SKM-1 (cell line): ENCODE measurements at regions not wholly inside any gene's neighbourhood (a gene's known extent, or its start where the extent isn't known, plus 50 kb on each side); places are given as distances from the start of the nearest gene placed in this dataset.

Source experiments
- DNase-seq: peaks from one replicate; lab custom pipeline; 2025; ENCODE audit not compliant: unreplicated experiment; lab: John Stamatoyannopoulos, UW

- no peak for DNase-seq
These were observed 575.2 kb downstream of the CCDC171 start for GRCh38 chr9:16128003-16128402.

- DNase-seq: no peak
These were observed 578.4 kb downstream of the CCDC171 start for GRCh38 chr9:16131264-16131663.

GRCh38 chr9:16132513-16132912 is 579.7 kb downstream of the CCDC171 start:
- DNase-seq: no peak

GRCh38 chr9:16133032-16133431 is 580.2 kb downstream of the CCDC171 start:
- no peak for DNase-seq

DNA sequence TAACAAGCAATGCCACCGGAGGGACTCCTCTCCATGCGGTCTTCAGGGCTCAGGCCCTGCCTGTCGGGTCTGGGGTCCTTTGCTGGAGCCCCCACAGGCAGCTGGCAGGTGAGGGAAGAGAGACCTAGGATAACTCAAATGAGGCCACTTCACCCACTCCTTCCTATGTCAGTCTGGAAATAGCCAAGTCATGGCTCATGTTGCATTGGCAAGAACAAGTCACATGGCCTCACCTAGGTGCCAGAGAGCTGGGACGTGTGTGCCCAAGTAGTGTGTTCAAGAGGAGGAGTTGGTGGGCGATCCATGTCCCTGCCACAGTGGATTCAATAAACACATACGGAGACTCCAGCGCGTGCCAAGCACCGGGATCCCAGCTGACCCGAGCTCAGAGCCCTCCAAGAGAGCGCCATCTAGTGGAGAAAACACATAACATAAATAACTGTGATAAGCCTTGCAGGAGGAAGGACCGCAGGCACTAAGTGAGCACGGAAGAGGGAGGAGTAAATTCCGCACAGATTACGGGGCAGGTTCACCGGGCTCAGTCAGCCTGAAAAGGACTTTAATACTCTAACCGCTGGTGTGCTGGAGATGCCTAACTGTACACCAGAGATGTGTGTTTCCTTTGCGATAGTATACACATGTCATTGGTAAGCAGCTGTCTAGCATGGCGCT is 580.8 kb downstream of the CCDC171 start:
- peak; percentile 50 for DNase-seq

DNA sequence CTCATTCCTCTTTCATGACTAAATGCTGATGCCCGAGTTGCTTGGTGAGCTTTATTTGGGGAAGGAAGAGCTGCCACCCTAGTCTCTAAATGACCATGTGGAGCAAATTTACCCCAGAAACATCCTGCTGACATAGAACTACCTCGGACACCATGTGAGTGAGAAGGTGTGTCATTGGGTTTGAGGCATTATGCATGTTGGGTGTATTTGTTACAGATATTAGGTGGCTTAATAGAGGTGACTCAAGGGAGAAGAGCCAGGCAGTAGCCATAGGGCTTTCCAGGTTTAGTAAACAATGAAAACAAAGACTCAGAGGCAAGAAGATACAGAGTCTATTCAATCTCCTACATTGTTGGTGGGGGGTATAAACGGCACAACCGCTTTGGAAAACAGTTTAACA is 581.5 kb downstream of the CCDC171 start:
- no peak for DNase-seq

GRCh38 chr9:16135968-16136367 is 583.1 kb downstream of the CCDC171 start:
- no peak for DNase-seq

- DNase-seq: no peak
These were observed 583.6 kb downstream of the CCDC171 start for GRCh38 chr9:16136451-16136850.

- no peak for DNase-seq
These were observed 584.1 kb downstream of the CCDC171 start for GRCh38 chr9:16136961-16137360.

DNA sequence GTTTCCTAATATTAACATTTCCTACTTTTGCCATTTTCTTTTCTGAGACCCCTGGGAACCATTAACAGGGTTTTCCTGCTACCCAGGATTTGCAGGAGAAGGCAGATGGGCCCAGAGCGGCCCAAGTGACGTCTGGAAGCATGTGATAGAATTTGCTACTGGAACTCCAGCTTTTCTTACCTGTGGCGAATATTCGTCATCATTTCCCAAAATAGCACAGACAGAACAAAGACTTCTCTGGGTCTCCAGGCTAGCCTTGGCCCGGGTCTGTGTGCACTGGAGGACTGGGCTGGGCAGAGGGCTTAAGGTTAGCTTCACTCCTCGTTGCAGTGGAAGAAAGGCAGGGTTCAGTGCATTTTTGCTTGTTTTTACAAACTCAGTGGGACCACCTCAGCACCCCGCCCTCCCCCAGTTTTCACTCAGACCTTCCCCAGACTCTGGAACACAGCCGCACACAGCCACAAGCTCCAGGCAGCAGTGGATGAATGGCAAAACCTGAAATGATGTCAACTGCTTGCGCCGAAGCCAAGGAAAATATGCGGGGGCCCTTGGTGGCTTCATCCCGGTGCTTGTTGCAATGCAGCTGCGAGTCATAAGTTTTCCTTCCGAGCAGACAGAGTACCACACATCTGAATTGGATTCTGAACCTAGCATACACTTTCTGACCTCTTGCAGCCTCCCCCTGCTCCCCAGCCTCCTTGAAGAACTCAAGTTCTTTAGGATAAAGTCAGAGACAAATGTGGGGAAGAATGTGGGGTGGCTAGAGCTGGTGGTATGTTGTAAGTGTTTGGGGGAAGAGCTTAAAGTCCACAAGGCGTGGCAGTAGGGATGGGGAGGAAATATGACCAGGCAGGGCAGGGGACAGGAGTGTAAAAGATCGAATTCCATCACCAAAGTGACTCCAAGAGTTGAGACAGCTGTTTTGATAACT is 586.0 kb downstream of the CCDC171 start:
- no peak for DNase-seq

DNA sequence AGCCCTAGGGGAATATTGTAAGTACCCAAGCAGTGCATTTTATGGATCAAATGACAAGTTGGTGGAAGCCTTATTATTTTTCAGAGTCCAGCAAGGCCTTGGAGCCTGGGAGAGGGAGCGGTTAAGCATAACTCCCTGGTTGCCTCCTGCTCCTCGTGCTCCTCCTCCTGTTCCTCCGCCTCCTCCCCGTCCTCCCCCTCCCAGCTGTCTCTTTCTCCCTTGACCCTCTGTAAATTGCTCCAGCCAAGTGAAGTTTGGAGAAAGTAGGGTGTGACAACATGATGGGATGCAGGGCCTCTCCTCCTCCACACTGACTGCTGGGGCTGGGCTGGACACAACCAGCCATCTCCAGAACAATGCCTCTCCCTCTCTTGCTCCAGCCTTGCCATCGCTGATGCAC is 586.9 kb downstream of the CCDC171 start:
- DNase-seq: no peak

DNA sequence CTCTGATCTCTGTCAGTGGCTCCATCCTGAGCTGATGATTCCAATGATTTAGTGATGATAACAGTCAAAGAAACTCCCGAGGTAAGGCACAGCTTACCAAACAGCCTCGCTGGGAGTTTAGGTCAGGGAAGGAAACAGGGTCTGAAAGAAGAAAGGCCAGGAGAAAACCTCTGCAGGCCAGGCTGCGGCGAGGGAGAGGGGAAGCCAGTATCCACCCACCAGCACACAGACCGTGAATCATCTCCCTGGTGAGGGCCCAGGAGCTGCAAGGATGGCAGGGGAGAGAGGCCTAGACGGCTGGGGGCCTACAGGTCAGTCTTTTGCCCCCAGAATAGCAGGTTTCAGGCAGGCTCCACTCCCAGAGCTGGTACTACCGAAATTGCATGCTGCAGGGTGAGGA is 590.5 kb downstream of the CCDC171 start:
- DNase-seq: no peak

- no peak for DNase-seq
These were observed 591.4 kb downstream of the CCDC171 start for GRCh38 chr9:16143947-16144890.

DNA sequence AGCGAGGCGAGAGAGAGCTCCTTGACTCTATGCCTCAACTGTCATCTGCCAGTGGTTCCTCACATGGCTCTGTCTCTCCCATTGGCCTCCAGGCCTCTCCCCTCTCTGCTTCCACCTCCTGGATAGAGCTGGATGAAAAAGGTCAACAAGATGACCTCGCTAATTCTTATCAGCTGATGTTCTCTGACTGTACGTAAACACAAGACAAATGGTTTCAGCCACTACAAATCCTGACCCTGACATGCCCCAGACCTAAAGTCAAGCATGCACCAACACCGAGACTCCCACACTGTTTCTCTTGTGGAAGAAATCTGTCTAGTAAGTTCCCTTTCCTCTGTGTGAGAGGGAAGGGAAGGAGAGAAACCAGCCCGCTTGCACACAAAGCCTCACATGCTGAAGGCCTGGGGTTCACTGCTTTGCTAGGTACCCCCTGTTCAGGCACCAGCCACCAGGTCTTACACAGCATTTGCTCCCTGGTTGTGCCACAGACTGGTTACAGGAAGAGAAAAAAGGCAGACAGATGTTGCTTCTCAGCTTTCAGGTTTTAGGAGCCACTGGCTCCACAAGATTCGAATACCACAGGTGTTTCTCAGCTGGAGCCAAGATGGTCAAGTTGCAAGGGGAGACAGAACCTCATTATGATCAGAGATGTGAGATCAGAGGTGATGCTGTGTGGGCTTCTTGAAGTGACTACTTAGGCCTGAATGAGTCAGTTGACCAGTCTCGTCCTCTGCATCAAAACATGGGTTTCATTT is 592.5 kb downstream of the CCDC171 start:
- no peak for DNase-seq

DNA sequence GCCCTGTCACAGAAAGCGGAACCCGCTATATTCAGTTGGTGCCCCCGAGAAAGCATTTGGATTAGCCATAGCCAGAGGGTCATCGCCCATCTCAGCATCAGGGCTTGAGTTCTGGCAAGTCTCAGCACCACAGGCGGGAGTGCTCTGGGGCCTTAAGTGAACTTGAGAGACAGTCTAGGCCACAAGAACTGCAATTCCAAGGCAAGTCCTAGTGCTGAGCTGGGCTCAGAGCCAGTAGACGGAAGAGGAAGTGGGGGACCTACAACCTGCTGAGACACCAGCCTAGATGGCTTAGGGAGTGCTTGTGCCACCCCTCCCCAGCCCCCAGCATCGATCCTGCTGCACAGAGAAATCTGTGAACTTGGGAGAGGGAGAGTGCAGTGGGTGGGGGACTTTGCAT is 594.9 kb downstream of the CCDC171 start:
- DNase-seq: no peak

- no peak for DNase-seq
These were observed 597.7 kb downstream of the CCDC171 start for GRCh38 chr9:16150501-16150900.

- no peak for DNase-seq
These were observed 598.3 kb downstream of the CCDC171 start for GRCh38 chr9:16150938-16151650.

- DNase-seq: no peak
These were observed 599.6 kb downstream of the CCDC171 start for GRCh38 chr9:16152276-16153101.

DNA sequence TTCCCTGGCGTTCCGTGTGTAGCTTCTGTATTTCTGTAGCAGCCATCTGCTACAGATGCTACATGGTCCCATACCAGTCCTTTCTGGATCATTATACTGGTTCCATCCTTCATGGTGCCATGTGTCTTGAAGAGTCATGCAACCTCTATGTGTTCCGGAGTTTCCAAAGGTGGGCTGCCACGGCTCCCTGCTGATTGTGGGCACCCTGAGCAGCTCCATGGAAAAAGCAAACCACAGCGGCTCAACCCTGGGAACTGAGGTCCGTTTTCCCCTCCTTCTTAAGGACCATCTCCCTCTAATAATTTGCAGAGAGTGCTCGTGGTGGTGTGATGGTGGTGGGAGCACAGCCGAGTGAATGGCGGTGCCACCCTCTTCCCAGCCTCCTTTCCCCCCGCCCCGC is 600.4 kb downstream of the CCDC171 start:
- no peak for DNase-seq
